Ishikawa (cell line): ENCODE measurements at regions not wholly inside any gene's neighbourhood (a gene's known extent, or its start where the extent isn't known, plus 50 kb on each side); places are given as distances from the start of the nearest gene placed in this dataset.

ENCODE experiments used
- CEBPB ChIP-seq: IDR thresholded peaks from 2 replicates; pipeline ENCODE4 v1.6.1; 2012
- CREB1 ChIP-seq: IDR thresholded peaks from 2 replicates; pipeline ENCODE4 v1.6.1; 2012; ENCODE audit warnings: low read depth
- EGR1 ChIP-seq: IDR thresholded peaks from 2 replicates; pipeline ENCODE4 v1.6.1; 2012
- EP300 ChIP-seq: IDR thresholded peaks from 2 replicates; pipeline ENCODE4 v1.6.1; 2012; ENCODE audit warnings: borderline replicate concordance
- FOXM1 ChIP-seq: IDR thresholded peaks from 2 replicates; pipeline ENCODE4 v1.6.1; 2012; ENCODE audit warnings: low read depth, borderline replicate concordance
- NFIC ChIP-seq: IDR thresholded peaks from 2 replicates; pipeline ENCODE4 v1.6.1; 2012
- RAD21 ChIP-seq: IDR thresholded peaks from 2 replicates; pipeline ENCODE4 v1.6.1; 2012; ENCODE audit warnings: low read depth
- TAF1 ChIP-seq: IDR thresholded peaks from 2 replicates; pipeline ENCODE4 v1.6.1; 2012; ENCODE audit warnings: low read depth, mild to moderate bottlenecking
- TCF12 ChIP-seq: IDR thresholded peaks from 2 replicates; pipeline ENCODE4 v1.6.1; 2012; ENCODE audit warnings: low read depth
- TEAD4 ChIP-seq: IDR thresholded peaks from 2 replicates; pipeline ENCODE4 v1.6.1; 2012
- YY1 ChIP-seq: IDR thresholded peaks from 2 replicates; pipeline ENCODE4 v1.6.1; 2012; ENCODE audit warnings: low read depth
- ZBTB7A ChIP-seq: IDR thresholded peaks from 2 replicates; pipeline ENCODE4 v1.6.1; 2012; ENCODE audit warnings: low read depth
- TF ChIP-seq, protein P1 (sequence below): IDR thresholded peaks from 2 replicates; pipeline ENCODE4 v1.6.1; 2012
- TF ChIP-seq, protein P2 (sequence below): IDR thresholded peaks from 2 replicates; pipeline ENCODE4 v1.6.1; 2012
- TF ChIP-seq, protein P3 (sequence below): IDR thresholded peaks from 2 replicates; pipeline ENCODE4 v1.6.1; 2012; ENCODE audit warnings: low read depth, mild to moderate bottlenecking

DNA sequence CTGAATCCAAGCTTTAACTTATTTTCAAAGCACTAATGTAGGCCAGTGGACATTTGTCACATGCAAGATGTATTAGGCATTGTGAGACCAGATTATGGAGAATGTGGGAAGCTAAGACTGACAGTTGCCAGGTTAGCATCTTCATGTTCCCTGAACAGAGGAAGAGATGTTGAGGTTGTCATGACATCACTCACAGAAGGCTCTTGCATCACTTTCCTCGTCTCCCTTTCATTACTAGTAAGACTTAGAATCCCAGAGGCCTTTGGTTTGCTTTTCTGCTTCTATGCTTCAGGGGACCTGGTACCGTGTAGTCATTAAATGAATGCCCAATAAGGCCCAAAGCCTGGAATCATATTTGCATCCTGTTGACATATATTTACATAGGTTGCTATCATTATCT, 76.4 kb upstream of the RPS23 start:
- TF ChIP-seq, protein P1, sequence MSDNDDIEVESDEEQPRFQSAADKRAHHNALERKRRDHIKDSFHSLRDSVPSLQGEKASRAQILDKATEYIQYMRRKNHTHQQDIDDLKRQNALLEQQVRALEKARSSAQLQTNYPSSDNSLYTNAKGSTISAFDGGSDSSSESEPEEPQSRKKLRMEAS, result no peak
- TF ChIP-seq YY1 (no peak), EGR1 (no peak), EP300 (no peak), CEBPB (no peak), TCF12 (no peak), TAF1 (no peak)

DNA sequence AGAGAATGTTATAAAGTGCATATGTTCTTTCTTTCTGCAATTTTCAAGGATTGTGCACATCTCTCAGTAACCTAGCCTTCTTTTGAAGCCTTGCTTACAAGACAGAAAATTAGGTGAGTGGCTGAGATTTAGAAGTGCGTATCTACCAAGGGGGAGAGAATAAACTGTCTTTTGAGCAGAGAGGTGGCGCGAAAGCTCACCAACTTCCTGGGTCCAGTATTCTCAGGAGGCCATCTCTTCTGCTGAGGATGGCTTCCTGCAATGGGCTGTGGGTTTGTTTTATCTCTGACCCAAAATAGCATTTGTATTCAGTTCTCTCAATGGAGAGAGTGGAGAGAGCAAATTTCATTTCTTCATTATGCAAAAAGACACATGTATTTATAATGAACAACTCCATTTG, 75.4 kb upstream of the RPS23 start:
- TF ChIP-seq ZBTB7A, result no peak

DNA sequence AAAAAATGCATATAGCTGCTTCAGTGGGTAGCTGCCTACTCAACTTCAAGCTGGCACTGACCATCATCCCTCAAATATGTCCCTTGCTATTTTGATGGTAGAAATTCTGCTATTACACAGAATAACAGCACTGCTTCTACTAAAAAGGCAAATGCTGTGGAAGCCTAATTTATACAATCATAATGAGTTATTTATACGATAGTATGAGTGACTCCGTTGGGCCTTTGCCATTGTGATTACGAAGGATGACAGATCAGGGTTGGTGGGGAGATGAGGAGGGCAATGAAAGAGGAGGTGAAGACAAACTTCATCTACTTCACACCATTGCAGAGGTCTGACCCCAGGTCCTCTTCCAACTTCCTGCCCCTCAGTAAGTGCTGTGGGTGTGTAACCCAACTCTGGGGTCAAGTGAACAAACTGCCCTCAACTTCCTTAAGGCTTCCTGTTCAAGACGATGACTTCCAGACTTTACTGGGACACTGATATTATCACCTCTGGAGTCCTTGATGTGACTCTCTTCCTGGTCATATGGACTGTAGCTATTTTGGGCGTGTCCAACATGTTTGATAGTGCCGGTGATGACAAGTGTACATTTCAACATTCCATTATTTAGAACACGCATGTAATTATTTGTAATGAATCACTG, 74.1 kb upstream of the RPS23 start:
- TF ChIP-seq TCF12, result no peak
- no peak for TF ChIP-seq ZBTB7A
- TF ChIP-seq TEAD4, result no peak
- TF ChIP-seq RAD21, result no peak
- TF ChIP-seq, protein P2, sequence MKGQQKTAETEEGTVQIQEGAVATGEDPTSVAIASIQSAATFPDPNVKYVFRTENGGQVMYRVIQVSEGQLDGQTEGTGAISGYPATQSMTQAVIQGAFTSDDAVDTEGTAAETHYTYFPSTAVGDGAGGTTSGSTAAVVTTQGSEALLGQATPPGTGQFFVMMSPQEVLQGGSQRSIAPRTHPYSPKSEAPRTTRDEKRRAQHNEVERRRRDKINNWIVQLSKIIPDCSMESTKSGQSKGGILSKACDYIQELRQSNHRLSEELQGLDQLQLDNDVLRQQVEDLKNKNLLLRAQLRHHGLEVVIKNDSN, result no peak
- TF ChIP-seq EP300, result no peak
- TF ChIP-seq EGR1, result no peak
- TF ChIP-seq, protein P3, sequence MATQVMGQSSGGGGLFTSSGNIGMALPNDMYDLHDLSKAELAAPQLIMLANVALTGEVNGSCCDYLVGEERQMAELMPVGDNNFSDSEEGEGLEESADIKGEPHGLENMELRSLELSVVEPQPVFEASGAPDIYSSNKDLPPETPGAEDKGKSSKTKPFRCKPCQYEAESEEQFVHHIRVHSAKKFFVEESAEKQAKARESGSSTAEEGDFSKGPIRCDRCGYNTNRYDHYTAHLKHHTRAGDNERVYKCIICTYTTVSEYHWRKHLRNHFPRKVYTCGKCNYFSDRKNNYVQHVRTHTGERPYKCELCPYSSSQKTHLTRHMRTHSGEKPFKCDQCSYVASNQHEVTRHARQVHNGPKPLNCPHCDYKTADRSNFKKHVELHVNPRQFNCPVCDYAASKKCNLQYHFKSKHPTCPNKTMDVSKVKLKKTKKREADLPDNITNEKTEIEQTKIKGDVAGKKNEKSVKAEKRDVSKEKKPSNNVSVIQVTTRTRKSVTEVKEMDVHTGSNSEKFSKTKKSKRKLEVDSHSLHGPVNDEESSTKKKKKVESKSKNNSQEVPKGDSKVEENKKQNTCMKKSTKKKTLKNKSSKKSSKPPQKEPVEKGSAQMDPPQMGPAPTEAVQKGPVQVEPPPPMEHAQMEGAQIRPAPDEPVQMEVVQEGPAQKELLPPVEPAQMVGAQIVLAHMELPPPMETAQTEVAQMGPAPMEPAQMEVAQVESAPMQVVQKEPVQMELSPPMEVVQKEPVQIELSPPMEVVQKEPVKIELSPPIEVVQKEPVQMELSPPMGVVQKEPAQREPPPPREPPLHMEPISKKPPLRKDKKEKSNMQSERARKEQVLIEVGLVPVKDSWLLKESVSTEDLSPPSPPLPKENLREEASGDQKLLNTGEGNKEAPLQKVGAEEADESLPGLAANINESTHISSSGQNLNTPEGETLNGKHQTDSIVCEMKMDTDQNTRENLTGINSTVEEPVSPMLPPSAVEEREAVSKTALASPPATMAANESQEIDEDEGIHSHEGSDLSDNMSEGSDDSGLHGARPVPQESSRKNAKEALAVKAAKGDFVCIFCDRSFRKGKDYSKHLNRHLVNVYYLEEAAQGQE, result no peak
- TF ChIP-seq FOXM1, result no peak
- TF ChIP-seq CREB1, result no peak
- TF ChIP-seq CEBPB, result no peak
- TF ChIP-seq NFIC, result no peak
- TF ChIP-seq, protein P1, result no peak
- TF ChIP-seq YY1, result no peak
- TF ChIP-seq TAF1, result no peak

GRCh38 chr5:82351754-82352145, 73.6 kb upstream of the RPS23 start:
- TF ChIP-seq RAD21 (peak; percentile 82), TEAD4 (no peak)

DNA sequence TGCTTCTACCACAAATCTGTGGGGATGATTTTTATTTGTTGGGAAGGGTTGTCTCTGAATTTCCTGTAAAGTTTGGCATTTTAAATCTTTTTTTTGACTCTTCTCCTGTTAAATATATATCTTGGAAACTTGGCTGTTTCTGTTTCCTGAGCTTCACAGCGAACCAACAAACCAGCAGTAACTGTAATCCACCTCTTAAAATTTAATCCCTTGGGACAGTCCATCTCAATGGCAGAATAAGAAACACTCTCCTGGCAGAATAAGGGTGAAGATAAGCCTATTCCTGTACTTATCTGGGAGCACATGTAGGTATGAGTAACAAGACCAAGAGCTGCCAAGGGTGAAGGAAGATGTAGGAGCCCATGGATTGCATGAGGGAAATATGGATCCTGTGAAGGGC, 73.1 kb upstream of the RPS23 start:
- TF ChIP-seq, protein P3, result no peak
- TF ChIP-seq TEAD4 (no peak), EGR1 (no peak), CREB1 (no peak), RAD21 (no peak), TAF1 (no peak), CEBPB (no peak), FOXM1 (no peak), NFIC (no peak), EP300 (no peak)
- TF ChIP-seq, protein P2, result no peak
- TF ChIP-seq, protein P1, result no peak

DNA sequence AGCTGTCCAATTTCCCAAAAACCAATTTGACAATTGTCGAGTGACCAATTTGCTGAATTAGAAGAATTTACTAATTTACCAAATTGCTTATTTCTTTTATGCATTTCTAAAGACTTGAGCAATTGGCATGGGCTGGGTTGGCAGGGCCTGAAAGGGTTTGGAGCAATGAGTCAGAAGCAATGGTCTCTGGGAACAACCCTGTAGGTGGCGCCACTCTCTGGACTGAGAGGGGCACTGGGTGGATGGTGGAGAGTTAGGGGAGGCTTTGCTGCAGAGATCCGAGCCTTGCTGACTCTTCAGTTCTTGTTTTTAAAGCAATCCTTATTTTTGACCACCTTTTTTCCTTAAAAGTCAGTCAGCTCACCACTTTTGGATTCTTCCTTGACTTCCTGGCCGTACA, 71.5 kb upstream of the RPS23 start:
- peak; percentile 14; the same call in 1 of the 2 replicates for TF ChIP-seq RAD21
- no peak for TF ChIP-seq TEAD4

DNA sequence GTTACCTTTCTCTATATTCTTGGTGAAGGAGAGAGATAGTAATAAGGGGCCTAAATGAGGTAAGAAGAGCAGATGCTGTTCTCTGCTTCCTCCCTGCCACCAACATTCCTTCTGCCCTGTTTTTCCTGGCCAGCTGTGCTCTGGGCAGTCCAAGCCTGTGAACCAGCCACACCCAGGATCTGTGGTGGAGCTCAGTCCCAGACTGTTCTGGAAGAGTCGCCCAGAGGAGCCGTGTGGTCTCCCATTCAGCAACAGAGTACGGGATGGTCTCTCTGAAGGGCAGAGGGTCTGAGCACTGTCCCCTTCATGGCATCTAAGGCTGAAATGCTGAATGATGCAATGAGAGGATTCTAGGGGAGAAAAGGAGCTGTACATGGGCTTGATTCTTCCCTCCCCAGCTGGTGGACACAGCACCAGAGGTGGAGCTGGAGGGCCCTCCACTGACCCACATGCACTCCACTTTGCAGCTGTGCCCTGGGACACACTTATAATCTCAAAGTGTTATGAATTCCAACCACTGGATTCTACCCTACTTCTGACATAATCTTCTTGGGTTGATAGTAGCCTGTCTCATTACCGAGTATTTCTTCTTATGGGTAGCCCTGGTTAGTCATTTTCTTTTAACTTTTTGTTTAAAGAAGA, 70.8 kb upstream of the RPS23 start:
- TF ChIP-seq CEBPB (no peak), NFIC (no peak), ZBTB7A (no peak), TEAD4 (no peak), EP300 (no peak), TCF12 (no peak), EGR1 (no peak), TAF1 (no peak), CREB1 (no peak), YY1 (no peak)
- TF ChIP-seq, protein P2, result no peak
- TF ChIP-seq, protein P3, result no peak
